HuH-7 (cell line): ENCODE measurements at regions not wholly inside any gene's neighbourhood (a gene's known extent, or its start where the extent isn't known, plus 50 kb on each side); places are given as distances from the start of the nearest gene placed in this dataset.
A peak's percentile ranks its signal among the peaks of the same experiment; 100 is the strongest.

Experiments
- DNase-seq: peaks from one replicate; pipeline ENCODE4 v3.0.0; 2011; ENCODE audit warnings: low spot score

DNA sequence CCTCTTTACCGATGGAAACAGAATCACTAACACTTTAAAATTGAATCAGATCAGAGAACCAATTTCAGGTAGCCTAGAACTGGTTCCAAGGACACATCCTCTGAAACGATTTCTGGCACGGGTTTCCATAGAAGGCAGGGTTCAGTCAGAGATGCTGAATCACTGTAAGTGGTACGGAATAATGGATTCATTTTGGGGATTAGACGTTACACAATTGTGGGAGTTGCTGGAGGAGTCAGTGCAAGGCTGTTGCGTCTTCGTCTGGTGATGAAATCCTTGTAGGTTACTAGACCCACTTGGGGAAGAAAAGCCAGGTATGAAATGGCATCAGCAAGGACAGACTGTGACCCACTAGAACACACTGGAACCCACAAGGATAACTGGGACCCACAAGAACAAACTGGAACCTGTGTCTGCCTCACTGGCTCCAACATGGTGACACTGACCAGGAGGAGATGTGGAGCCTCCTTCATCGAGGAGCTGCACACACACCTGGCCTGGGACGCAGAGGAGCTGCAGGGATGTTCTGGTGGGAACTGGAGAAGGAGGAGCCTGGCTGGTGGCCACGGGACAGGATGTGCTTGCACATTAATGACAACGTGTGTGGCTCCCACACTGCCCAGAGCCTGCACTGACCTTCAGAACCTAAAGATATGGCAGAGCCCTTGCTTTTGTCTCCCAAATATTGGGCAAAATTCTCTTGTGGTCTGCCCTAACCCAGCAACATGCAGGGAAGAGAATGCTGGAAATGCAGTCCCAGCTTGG is 105.1 kb downstream of the TRAPPC11 start:
- no peak for DNase-seq

DNA sequence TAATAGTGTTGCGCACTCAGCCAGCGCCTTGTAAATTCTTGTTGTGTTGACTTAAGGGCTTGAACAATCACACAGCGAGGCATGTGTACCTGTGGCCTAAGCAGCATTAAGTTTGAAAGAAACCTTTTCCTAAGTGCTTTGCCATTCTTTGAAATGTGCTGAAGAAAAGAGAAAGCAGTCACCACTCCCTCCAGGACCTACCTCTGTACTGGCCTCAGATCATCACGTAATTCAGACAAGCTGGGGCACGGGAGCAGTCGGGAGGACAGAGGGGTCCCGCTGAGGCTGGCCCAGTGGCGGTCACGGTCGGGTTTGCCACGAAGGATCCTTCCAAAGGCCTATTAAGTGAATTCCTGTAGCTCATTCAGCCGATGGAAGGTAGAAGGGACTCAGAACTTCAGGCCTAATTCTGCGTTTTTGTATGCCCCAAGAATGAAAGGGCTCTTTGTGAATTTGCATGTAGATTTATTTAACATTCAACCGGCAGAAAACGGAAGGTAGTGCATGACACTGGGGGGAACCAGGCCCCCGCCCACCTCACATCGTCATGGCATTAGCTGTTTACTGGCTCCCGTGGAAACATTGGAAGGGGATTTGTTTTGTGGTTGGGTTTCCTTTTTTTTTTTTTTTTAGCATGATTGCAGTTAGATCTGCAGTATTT is 106.3 kb downstream of the TRAPPC11 start:
- no peak for DNase-seq

DNA sequence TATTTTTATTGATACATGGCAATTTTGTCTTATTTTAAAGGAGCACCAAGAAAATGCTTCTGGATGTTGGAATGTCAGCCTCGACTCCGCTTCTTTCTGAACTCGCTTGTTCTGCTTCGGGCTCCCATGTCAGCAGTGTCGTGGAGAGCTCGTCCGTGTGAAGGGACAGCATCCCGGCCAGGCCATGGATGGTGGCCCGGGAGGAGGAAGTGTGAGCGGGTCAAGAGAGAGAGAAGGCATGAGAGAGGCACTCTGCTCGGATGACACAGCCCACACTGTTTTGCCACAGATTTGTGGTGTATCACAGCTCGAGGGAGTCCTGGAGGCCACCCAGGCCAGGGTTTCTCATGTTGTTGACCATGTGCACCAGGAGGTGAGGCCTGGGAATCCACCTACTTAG is 107.0 kb downstream of the TRAPPC11 start:
- no peak for DNase-seq

DNA sequence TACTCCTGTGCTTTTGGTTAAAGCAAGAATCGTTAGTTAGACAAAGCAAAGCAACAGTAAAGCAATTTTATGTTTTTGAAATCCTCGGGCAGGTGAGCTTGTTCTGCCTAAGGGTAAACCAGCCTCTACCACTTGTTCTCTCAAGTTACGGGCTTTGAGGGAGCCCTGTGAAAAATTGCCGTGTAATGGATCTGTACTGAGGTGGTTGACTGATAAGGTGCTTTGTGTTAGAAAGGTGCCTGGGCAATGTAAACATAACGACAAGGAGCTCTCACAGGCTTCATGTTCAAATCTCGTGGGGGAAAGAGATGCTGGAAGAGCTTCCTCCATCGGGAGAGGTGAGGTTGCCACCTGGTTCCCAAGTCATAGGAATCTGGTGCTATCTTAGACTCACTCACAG is 111.8 kb downstream of the TRAPPC11 start:
- no peak for DNase-seq

DNA sequence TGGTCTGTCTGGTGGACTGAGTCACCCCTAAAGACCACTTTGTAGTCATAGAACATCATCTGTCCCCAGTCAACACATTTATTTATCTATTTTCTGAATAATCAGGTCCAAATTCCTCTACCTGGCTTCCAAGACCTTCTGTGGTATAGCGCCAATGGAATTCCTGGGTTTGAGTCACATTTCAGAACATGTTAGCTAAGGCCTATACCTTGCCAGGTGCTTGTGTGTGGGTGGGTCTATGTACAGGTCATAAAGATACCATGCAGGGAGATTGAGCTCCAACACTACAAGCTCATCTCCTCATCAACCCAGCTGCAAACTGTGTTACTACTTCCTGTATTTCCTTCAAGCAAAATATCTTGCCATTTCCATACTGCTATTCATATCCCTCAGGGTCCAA is 113.3 kb downstream of the TRAPPC11 start:
- no peak for DNase-seq

DNA sequence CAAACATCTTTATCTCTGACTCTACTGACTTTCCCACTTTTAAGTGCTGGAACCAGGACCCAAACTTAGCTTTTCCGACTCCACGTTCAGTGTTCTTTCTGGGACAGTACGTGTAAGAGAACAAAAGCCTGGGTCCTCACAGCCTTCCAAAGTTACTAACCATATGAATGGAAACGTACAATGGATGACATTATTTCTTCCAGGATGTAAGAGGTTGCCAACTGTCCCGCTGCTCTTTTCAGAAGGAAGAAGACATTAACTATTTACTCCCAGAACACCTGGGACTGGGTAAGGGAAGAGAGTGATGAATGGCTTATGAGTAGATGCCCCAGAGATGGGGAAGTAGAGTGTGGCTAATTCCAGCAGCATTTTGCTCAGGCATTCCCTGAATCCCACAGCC is 114.7 kb downstream of the TRAPPC11 start:
- no peak for DNase-seq

DNA sequence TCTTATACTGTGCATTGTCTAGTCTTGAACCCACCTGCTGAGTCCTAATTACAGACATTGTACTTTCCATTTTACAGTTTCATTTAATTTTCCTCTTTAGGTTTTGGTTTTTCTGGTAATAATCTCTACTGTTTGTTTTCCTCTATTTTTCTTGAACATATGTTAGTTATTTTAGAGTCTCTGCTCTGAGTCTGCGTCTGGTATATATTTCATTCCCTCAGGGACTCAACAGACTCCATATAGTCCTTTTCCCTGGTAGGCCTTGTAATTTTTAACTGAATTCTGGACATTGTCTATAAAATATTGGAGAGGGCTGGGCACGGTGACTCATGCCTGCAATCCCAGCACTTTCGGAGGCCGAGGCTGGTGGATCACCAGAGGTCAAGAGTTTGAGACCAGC is 121.8 kb upstream of the STOX2 start:
- no peak for DNase-seq

DNA sequence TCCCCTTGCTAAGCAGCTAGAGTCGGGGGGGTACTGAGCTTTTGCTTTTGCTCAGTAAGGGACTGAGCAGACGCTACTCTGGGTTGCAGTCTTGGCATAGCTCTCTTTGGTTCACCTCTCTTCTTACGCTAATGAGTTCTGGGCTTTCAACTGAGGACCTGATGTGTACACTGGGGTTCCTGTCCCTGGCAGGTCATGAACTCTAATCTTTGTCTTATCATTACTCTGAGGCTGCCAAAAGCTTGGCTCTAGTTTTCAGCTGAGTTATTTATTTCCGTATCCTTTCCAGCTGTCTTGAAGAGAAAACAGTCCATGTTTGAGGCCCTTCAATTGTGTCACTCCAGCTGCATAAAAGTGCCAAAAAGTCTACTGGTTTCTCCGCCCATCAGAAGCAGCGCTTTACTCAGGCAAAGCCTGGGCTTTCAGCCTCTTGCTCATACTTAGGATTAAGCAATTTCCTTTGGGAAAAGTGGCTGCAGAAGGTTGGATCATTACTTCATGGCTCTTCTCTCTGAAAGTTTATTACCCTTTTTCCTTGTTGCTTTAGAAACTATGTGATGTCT is 121.0 kb upstream of the STOX2 start:
- no peak for DNase-seq

DNA sequence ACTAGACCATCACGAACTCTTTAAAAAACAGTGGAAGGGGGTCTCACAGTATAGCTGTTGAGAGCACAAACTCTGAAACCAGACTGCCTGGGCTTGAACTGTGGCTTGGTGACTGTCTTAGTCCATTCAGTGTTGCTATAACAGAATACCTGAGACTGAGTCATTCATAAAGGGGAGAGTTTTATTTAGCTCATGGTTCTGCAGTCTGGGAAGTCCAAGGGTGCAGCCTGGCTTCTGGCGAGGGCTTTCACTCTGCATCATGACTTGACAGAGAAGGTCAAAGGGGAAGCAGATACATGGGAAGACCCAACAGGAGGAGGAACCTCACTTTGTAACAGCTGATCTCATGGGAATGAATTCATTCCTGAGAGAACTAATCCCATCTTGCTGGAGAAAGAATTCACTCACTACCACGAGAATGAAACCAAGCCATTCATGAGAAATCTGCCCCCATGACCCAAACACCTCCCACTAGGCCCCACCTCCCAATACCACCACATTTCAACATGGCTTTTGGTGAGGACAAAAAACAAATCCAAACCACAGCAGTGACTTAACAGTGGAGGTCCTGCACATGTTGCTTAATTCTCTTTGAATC is 116.7 kb upstream of the STOX2 start:
- DNase-seq: no peak

DNA sequence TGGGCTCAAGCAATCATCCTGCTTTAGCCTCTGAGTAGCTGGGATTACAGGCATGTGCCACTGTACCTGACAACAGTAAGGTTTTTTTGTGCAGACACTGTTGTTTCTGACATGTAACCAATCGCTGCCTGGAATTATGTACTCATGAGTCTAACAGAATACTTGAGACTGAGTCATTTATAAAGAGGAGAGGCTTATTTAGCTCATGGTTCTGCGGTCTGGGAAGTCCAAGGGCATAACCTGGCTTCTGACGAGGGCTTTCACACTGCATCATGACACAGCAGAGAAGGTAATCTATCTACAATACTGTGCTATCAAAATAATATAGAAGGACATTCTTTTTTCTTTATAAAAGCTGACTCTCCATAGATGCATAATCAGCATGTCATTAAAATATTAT is 115.5 kb upstream of the STOX2 start:
- no peak for DNase-seq

DNA sequence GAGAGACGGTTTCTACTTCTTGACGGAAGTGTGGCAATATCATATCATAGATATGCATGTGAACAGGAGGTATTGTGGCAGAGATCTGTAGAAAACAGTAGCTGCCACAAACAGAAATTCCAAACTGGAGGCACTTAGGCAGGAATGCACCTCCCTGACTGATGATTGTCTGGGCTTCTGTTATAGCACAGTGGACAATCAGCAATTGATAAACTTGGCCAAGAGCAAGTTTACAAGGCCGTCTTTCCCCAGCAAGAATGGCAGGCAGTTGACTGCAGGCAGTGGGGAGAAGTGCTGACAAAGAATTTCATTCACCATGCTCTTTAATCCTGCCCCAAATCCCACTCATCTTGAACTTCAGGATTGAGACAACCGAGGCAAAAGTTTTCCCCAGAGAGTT is 114.4 kb upstream of the STOX2 start:
- DNase-seq: no peak

DNA sequence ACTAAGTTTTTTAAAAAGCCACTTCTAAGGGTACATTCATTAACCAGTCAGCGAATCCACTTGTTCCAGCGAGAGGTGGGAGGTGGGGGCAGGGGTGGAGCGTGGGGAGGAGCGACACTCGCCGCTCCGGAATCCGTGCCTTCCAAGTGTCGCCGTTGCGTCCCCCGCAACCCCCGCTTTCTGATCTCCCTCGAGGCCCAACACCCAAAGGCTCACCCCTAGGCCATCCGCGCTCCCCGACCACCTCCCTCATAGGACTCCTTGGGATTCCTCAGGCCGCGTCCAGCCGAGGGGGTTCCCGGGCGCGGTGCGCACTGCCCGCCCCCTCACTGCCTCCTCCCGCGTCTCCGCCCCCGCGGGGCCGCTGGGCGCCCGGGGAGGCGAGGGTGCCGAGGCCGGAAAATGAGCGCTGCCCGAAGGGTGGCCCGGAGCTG is 108.1 kb upstream of the STOX2 start:
- DNase-seq: peak; percentile 19

DNA sequence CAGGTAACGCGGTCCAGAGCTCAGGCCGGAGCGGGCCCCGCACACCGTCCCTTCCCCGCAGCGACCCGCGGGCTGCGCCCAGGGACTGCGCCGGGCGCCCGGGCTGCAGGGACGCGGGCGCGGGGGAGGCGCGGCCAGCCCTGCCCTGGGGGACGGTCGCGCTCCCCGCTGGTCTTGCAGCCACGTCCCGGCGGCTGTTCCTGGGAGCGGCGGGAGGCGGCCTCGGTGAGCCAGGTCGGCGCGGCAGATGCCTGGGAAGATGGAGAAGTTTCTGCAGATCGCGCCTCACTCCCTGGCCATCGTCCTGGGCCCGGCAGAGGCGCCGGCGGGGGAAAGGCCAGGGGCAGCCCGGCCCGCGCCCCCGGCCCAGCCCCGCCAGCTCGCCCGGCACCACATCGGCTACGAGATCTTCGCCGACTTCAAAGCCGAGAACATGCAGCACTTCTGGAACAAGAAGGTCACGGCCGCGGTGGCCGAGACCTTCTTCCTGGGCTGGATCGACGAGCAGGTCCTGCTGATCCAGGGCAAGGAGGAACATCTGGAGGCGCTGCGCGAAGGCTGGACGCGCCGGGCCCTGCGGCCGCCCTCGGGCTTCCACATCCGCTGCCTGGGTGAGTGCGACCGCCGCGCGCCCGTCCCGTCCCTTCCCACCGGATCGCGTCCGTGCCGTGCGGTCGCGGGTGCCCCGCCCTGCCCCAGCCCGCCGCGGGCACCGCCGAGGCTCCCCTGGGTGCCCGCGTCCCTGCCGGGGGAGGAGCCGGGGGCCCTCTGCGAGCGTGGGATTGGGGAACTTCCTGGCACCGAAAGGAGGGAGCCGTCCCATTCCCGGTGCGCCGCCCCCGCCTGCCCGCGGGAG is 107.4 kb upstream of the STOX2 start:
- DNase-seq: peak; percentile 9

DNA sequence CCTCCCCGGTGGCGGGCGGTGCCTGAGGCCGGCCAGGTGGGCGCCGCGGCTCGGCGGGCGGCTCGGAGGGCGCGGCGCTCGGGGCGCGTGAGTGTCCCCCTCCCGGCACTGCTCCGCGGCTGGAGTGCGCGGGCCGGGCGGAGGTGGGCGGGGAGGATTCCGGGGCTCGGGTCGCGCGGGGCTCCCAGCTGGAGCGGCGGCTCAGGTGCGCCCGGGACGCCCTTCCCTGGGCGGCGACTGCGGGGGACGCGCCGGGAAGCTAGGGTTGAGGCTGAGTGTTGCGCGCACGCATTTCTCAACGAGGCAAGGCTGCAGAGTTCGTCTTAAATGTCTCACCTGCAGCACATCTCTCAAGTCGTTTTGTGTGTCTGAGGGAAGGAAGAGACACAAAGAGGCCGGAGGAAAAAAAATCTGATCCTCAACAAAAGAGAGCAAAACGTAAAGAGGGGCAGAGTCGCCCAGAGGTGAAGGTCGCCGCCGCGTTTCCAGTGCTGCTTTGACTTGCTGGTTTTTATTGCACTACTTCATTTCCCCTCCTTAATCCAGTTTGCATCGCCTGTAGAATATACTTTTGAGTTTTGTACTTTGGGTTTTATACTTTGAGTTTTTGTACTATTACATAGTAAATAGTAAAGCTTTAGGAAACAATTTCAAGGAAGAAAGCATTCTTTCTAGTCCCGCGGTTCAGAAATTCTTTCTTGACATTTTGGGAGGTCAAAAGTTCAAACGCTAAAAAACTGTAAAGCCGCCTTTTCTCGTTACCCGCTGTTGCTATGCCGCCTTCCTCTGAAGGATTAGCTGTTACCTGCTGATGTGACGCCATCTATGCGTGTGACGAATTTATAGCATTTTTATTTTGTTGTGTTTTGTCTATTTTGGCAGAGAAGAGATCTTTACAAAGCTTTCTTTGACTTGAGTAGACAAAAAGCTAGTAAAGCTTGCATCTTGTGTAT is 106.5 kb upstream of the STOX2 start:
- no peak for DNase-seq

DNA sequence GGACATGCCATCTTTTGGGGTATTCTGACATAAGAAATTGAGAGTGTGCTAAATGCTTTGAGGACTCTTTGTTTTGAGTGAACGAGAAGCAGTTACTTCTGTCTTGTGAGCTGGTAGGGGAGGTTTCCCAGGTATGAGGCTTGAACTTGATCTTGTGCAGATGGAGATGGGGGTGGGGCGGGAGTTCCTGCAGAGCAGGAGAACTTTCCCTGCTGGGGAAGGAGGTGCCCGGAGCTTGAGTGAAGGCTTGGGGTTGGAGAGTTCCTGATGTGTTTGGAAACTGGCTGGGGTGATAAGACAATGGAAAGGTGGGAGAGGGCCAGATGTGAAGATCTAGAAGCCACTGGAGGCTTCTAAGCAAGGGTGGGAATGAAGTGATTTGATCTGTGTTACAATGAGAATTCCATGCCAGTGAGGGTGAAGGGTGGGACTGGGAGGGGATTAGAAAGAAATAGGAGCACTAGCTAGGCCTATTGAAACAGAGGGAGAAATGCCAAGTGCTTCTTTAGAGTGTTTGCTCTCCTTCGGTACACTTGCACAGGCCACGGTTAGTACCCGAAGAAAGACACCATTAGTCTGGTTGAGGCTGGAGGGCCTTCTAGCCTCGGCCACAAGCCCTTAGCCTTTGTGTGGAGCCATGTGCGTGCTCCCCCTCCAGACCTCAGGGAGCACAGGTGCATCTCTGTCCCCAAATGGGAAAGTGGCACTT is 103.5 kb upstream of the STOX2 start:
- DNase-seq: no peak

DNA sequence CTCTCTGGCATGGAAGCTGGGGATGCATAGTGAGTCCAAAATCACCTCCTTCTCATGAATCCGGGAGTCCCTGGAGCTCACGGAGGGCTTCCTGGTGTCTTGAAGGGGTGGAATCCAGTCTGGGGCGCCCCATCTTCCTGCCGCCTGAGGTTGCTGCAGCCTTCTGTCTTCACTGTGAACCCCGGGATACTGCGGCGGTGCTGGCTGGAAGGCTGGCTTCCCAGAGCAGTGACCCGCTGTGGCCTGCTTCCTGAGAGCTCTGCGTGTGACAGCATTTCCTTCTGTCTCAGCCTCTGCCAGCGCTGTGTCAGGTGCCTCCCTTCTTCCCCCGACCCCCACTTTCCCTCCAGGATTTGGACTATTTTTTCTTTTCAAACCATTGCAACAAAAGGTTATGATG is 98.8 kb upstream of the STOX2 start:
- DNase-seq: no peak

DNA sequence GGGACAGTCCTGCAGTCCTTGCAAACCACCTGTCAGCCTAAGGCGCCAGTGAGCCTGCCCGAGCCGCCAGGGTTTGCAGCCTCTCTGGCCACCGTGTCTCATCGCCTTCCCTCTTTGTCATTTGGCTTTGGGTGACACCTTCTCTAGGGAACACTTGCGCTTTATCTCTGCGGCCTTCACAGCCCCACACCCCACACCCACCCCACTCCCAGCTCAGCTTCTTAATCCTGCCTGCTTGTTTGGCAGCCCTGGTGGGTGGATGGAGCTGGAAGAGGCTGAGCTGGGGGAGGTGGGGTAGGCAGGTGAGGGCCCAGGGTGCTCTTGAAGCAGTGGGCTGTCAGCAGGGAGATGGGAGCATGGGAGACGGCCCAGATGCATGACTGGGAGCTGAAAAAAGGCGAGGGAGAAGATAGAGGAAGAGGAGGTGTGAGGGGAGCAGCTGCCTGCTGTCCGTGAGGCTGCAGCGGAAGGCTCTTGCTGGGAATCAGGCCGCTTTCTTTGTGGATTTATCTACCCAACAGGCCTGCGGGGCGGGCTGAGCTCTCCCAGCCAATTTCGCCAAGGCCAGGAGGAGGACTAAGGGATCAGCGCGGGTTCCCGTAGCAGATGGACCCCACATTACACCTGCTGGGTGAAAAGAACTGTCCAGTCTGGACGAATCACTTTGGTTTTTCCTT is 97.5 kb upstream of the STOX2 start:
- no peak for DNase-seq

DNA sequence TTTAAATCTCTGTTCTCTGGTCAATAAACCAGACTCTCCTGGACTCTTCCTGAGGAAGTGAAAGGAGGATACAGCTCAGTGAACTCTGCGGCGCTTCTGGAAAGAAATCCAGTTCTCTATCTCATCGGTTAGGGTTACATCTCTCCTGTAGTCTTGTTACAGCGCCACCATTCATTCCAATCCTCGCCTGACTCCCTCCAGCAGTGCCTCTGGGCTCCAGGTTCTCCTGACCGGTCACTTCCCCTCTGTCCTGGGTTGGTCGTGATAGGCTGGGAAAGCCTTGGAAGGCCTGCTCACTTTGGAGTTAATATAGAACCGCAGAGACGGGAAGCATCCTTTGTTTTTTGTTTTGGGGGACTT is 97.0 kb upstream of the STOX2 start:
- no peak for DNase-seq

DNA sequence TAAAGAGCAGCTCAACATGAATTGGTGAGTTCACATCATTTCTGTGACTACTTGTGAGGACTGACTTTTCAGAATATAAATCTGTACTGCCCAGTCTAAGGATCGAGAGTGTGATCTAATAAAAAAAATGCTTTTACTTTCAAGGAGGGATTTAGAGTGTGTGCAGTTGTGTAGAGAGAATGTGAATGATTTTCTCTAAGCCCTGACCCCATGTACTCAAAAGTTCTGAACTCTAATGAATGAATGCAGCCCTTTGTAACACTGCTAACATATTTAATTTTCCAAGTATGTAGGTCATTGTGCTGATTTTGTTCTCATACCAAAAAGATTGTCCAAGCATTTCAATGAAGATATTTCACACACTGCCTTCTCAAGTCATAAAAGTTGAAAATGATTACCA is 92.5 kb upstream of the STOX2 start:
- DNase-seq: no peak

DNA sequence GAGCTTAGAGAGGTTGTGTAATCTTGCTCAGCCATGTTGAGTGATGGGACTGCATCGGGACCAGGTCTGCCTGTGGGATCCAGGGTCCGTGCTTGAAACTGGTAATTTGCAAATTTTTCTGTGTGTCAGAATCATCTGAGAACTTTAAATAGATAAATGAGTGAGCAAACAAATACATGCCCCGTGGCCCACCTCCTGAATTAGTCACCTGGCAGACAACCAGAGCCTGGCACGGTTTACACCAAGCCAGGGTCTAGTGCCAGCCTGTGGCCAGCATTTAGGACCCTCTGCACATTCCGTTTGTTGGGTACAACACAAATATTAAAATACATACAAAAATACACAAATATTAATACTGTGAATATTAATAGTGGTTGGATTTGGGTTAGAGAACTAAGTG is 90.6 kb upstream of the STOX2 start:
- DNase-seq: no peak
